ENCODE measurements at regions not wholly inside any gene's neighbourhood (a gene's known extent, or its start where the extent isn't known, plus 50 kb on each side); places are given as distances from the start of the nearest gene placed in this dataset.

- no peak for DNase-seq
- 56 to 84% methylated on average over 4 of the region's 4 CpGs for WGBS, 2 donors
- Histone ChIP-seq H3K4me3 (no peak overlapping the region), H3K4me1 (no peaks in the 10 kb centered on the region), H3K9me3 (no peaks in the 10 kb centered on the region), H3K36me3 (no peaks in the 10 kb centered on the region), H3K27ac (no peak overlapping the region), H3K27me3 (no peaks in the 10 kb centered on the region)
- no peak for TF ChIP-seq POLR2A (IDR thresholded peaks at IDR 0.05)
- TF ChIP-seq, protein P1, sequence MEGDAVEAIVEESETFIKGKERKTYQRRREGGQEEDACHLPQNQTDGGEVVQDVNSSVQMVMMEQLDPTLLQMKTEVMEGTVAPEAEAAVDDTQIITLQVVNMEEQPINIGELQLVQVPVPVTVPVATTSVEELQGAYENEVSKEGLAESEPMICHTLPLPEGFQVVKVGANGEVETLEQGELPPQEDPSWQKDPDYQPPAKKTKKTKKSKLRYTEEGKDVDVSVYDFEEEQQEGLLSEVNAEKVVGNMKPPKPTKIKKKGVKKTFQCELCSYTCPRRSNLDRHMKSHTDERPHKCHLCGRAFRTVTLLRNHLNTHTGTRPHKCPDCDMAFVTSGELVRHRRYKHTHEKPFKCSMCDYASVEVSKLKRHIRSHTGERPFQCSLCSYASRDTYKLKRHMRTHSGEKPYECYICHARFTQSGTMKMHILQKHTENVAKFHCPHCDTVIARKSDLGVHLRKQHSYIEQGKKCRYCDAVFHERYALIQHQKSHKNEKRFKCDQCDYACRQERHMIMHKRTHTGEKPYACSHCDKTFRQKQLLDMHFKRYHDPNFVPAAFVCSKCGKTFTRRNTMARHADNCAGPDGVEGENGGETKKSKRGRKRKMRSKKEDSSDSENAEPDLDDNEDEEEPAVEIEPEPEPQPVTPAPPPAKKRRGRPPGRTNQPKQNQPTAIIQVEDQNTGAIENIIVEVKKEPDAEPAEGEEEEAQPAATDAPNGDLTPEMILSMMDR (IDR thresholded peaks at IDR 0.05) = no peak
- intact Hi-C loops (cut with DNase I) = no loop called here
These were observed 269.8 kb upstream of the ARX start for GRCh38 chrX:25285598-25285997.

DNA sequence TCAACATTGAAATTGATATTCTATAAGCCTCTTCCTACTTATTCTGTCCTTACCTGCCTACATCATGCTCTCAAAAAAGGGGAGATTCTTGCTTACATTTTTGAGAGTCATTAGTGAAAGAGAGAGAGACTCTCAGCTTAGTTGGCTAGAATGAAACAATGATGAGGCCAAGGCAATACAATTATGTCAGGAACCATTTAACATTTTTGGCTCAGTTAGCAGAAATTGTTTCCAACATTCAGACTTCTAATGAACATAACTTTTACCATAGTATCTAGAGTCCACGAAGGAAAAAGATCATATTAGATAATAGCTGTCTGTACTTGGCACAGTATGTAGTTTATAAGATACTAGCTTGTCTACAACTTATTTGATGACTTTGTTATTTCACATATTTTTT is 263.7 kb upstream of the ARX start:
- WGBS, 2 donors = 18 to 42% methylated on average over 1 of the region's 1 CpG
- H3K4me1 ChIP-seq = no peaks in the 10 kb centered on the region
- TF ChIP-seq, protein P1 (IDR thresholded peaks at IDR 0.05) = no peak
- TF ChIP-seq POLR2A (IDR thresholded peaks at IDR 0.05) = no peak
- no peaks in the 10 kb centered on the region for H3K27me3 ChIP-seq
- no peak overlapping the region for H3K4me3 ChIP-seq
- H3K9me3 ChIP-seq = no peaks in the 10 kb centered on the region
- no peak for DNase-seq
- H3K36me3 ChIP-seq = no peaks in the 10 kb centered on the region
- H3K27ac ChIP-seq = no peak overlapping the region
- intact Hi-C loops (cut with DNase I) = no loop called here

DNA sequence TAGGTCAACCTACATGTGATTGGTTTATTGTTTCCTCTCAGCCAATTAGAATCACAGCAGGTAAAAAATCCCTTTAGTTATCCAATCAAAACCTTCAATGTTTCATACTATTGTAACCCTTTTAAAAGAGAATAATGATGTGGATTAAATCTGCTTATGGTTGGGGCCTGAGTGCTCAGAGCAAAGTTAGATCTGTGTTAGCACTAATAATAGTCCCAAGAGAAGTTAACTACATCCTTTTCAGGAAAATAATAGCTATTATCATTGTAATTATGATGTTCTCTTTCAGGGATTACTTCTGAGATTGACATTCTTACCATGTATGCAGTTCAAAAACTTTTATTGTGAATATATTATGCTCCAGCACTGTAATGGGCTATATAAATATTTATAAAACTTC is 262.6 kb upstream of the ARX start:
- Histone ChIP-seq H3K4me1 (no peaks in the 10 kb centered on the region), H3K27ac (no peak overlapping the region), H3K27me3 (no peaks in the 10 kb centered on the region), H3K4me3 (no peak overlapping the region), H3K9me3 (no peaks in the 10 kb centered on the region), H3K36me3 (no peaks in the 10 kb centered on the region)
- no peak for DNase-seq
- TF ChIP-seq, protein P1 (IDR thresholded peaks at IDR 0.05) = no peak
- TF ChIP-seq POLR2A (IDR thresholded peaks at IDR 0.05) = no peak
- intact Hi-C loops (cut with DNase I) = no loop called here

GRCh38 chrX:25277574-25277973 is 261.8 kb upstream of the ARX start:
- intact Hi-C loops (cut with DNase I) = no loop called here
- no peak for DNase-seq
- WGBS, 2 donors = 32 to 71% methylated on average over 3 of the region's 3 CpGs
- no peak for TF ChIP-seq POLR2A (IDR thresholded peaks at IDR 0.05)
- TF ChIP-seq, protein P1 (IDR thresholded peaks at IDR 0.05) = no peak
- Histone ChIP-seq H3K27ac (no peak overlapping the region), H3K27me3 (no peaks in the 10 kb centered on the region), H3K9me3 (no peaks in the 10 kb centered on the region), H3K36me3 (no peaks in the 10 kb centered on the region), H3K4me3 (no peak overlapping the region), H3K4me1 (no peaks in the 10 kb centered on the region)

- no peak overlapping the region for H3K27ac ChIP-seq
- no peak for TF ChIP-seq POLR2A (IDR thresholded peaks at IDR 0.05)
- TF ChIP-seq, protein P1 (IDR thresholded peaks at IDR 0.05) = no peak
- WGBS, 2 donors = 65 to 80% methylated on average over 3 of the region's 3 CpGs
These were observed 259.4 kb upstream of the ARX start for GRCh38 chrX:25275159-25275558.

More at GRCh38 chrX:25275159-25275558, 259.4 kb upstream of the ARX start:
- H3K4me3 ChIP-seq = no peak overlapping the region
- no peak for DNase-seq
- H3K9me3 ChIP-seq = no peaks in the 10 kb centered on the region
- intact Hi-C loops (cut with DNase I) = no loop called here
- no peaks in the 10 kb centered on the region for H3K27me3 ChIP-seq
- H3K4me1 ChIP-seq = no peaks in the 10 kb centered on the region
- H3K36me3 ChIP-seq = no peaks in the 10 kb centered on the region
